ENCODE measurements at regions not wholly inside any gene's neighbourhood (a gene's known extent, or its start where the extent isn't known, plus 50 kb on each side); places are given as distances from the start of the nearest gene placed in this dataset.

DNA sequence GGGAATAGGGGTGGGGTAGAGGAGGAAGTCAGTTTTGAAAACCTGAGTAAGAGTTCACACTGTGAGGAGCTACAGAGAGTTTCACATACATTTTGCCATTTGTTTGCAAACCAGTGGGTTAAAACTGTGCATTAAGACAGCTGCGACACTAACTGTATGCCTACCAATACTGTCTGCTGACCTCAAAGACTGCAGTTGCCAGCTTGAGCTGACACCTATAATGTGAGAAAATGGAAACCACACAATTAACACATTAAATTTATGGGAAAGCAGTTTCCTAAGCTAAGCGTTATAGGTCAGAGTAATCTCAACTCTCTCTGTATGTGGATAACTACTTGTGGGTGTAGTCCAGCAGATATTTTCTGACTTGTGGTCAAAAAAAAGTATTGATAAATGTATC is 756.6 kb upstream of the GCFC2 start:
- TF ChIP-seq, protein P1, sequence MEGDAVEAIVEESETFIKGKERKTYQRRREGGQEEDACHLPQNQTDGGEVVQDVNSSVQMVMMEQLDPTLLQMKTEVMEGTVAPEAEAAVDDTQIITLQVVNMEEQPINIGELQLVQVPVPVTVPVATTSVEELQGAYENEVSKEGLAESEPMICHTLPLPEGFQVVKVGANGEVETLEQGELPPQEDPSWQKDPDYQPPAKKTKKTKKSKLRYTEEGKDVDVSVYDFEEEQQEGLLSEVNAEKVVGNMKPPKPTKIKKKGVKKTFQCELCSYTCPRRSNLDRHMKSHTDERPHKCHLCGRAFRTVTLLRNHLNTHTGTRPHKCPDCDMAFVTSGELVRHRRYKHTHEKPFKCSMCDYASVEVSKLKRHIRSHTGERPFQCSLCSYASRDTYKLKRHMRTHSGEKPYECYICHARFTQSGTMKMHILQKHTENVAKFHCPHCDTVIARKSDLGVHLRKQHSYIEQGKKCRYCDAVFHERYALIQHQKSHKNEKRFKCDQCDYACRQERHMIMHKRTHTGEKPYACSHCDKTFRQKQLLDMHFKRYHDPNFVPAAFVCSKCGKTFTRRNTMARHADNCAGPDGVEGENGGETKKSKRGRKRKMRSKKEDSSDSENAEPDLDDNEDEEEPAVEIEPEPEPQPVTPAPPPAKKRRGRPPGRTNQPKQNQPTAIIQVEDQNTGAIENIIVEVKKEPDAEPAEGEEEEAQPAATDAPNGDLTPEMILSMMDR (IDR thresholded peaks at IDR 0.05; ENCODE audit: insufficient read depth, low read length, poor library complexity, severe bottlenecking) = no peak
- TF ChIP-seq EZH2phosphoT487 (conservative IDR thresholded peaks at IDR 0.05; ENCODE audit: low read length) = no peak

DNA sequence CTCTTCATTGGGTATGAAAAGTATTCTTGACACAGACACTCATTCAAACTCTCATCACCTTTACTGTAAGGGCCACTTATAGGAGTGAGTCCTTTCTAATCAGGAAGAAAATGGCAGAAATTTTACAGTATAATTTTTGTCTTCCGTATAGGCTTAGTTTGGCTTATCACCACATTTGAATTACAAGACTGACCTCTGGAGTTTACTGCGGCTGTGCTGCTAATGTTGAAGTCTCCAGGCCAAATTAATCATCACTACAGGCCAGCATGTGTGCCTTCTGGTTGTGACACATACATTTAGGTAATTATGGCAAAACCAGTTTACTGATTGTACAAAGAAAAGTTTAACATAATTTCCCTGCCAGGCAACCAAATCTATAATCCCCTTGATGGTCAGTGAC is 753.6 kb upstream of the GCFC2 start:
- Histone ChIP-seq H3F3A (ENCODE audit: insufficient read depth) (no peaks in the 10 kb centered on the region), H4K20me1 (ENCODE audit: low read depth, low read length) (0 out of 2 replicates have a peak, but pooled peaks cover 3% of the 10 kb centered on the region), H3K9ac (ENCODE audit: low read length) (no peak overlapping the region), H3K27me3 (ENCODE audit: low read length) (no peaks in the 10 kb centered on the region), H3K36me3 (ENCODE audit: low read length) (no peaks in the 10 kb centered on the region), H3K79me2 (ENCODE audit: insufficient read depth, low read length) (no peaks in the 10 kb centered on the region), H3K27ac (ENCODE audit: low read depth, low read length) (no peak overlapping the region), H3K9me3 (ENCODE audit: insufficient read depth, low read length) (no peaks in the 10 kb centered on the region), H3K9me2 (replicated peaks; ENCODE audit: insufficient read depth, low read length) (no peaks in the 10 kb centered on the region; the same call in 1 of the 2 replicates), H3K4me2 (ENCODE audit: low read depth, low read length, poor library complexity, severe bottlenecking) (no peak overlapping the region), H3K4me3 (ENCODE audit: insufficient read depth, low read length, poor library complexity, severe bottlenecking) (no peak overlapping the region), H2AFZ (ENCODE audit: low read depth, low read length, severe bottlenecking) (no peak overlapping the region)
- TF ChIP-seq EZH2phosphoT487 (conservative IDR thresholded peaks at IDR 0.05; ENCODE audit: low read length) = no peak
- TF ChIP-seq, protein P1 (IDR thresholded peaks at IDR 0.05; ENCODE audit: insufficient read depth, low read length, poor library complexity, severe bottlenecking) = no peak

More for the DNA sequence above, 756.6 kb upstream of the GCFC2 start:
- H3K4me2 ChIP-seq (ENCODE audit: low read depth, low read length, poor library complexity, severe bottlenecking) = no peak overlapping the region
- H3K9me2 ChIP-seq (replicated peaks; ENCODE audit: insufficient read depth, low read length) = no peaks in the 10 kb centered on the region
- no peak overlapping the region for H3K9ac ChIP-seq (ENCODE audit: low read length)
- H3K9me3 ChIP-seq (ENCODE audit: insufficient read depth, low read length) = no peaks in the 10 kb centered on the region
- no peak overlapping the region for H3K4me3 ChIP-seq (ENCODE audit: insufficient read depth, low read length, poor library complexity, severe bottlenecking)
- H3K27me3 ChIP-seq (ENCODE audit: low read length) = no peaks in the 10 kb centered on the region
- 0 out of 2 replicates have a peak, but pooled peaks cover 3% of the 10 kb centered on the region for H4K20me1 ChIP-seq (ENCODE audit: low read depth, low read length)
- no peak overlapping the region for H2AFZ ChIP-seq (ENCODE audit: low read depth, low read length, severe bottlenecking)
- no peaks in the 10 kb centered on the region for H3K36me3 ChIP-seq (ENCODE audit: low read length)
- no peaks in the 10 kb centered on the region for H3K79me2 ChIP-seq (ENCODE audit: insufficient read depth, low read length)
- H3K27ac ChIP-seq (ENCODE audit: low read depth, low read length) = no peak overlapping the region
- H3F3A ChIP-seq (ENCODE audit: insufficient read depth) = no peaks in the 10 kb centered on the region

DNA sequence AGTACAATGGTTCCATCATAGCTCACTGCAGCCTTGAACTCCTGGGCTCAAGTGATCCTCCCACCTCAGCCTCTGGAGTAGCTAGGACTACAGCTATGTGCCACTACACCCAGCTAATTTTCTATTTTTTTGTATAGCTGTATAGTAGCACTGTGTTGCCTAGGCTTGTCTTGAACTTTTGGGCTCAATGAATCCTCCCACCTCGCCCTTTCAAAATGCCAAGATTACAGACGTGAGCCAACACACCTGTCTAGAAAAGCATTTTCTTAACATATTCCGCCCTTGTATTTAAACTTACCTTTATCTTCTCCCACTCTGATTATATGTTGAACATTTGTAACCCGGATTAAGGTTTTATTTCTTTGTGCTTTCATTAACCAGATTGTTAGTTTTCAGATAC is 750.7 kb upstream of the GCFC2 start:
- 0 out of 2 replicates have a peak, but pooled peaks cover 3% of the 10 kb centered on the region for H4K20me1 ChIP-seq (ENCODE audit: low read depth, low read length)
- no peaks in the 10 kb centered on the region for H3K79me2 ChIP-seq (ENCODE audit: insufficient read depth, low read length)
- H3K9ac ChIP-seq (ENCODE audit: low read length) = no peak overlapping the region
- no peak overlapping the region for H3K4me3 ChIP-seq (ENCODE audit: insufficient read depth, low read length, poor library complexity, severe bottlenecking)
- no peak overlapping the region for H3K27ac ChIP-seq (ENCODE audit: low read depth, low read length)
- no peaks in the 10 kb centered on the region for H3F3A ChIP-seq (ENCODE audit: insufficient read depth)
- no peaks in the 10 kb centered on the region; the same call in 1 of the 2 replicates for H3K9me2 ChIP-seq (replicated peaks; ENCODE audit: insufficient read depth, low read length)
- no peak for TF ChIP-seq EZH2phosphoT487 (conservative IDR thresholded peaks at IDR 0.05; ENCODE audit: low read length)
- TF ChIP-seq, protein P1 (IDR thresholded peaks at IDR 0.05; ENCODE audit: insufficient read depth, low read length, poor library complexity, severe bottlenecking) = no peak
- no peak overlapping the region for H2AFZ ChIP-seq (ENCODE audit: low read depth, low read length, severe bottlenecking)
- no peaks in the 10 kb centered on the region for H3K27me3 ChIP-seq (ENCODE audit: low read length)
- no peaks in the 10 kb centered on the region for H3K36me3 ChIP-seq (ENCODE audit: low read length)
- H3K9me3 ChIP-seq (ENCODE audit: insufficient read depth, low read length) = no peaks in the 10 kb centered on the region
- H3K4me2 ChIP-seq (ENCODE audit: low read depth, low read length, poor library complexity, severe bottlenecking) = no peak overlapping the region
